ENCODE measurements at regions not wholly inside any gene's neighbourhood (a gene's known extent, or its start where the extent isn't known, plus 50 kb on each side); places are given as distances from the start of the nearest gene placed in this dataset.

- TF ChIP-seq GATA3 (IDR thresholded peaks at IDR 0.05; ENCODE audit: low read depth, low read length) (no peak), GATA2 (IDR thresholded peaks at IDR 0.05; ENCODE audit: low read depth, low read length) (no peak)
Observed at GRCh38 chr3:6222069-6222468, 638.8 kb upstream of the GRM7 start.

- TF ChIP-seq GATA2 (IDR thresholded peaks at IDR 0.05; ENCODE audit: low read depth, low read length) = no peak
- TF ChIP-seq GATA3 (IDR thresholded peaks at IDR 0.05; ENCODE audit: low read depth, low read length) = no peak
Observed at GRCh38 chr3:6223572-6223971, 637.3 kb upstream of the GRM7 start.

GRCh38 chr3:6228958-6229683 is 631.8 kb upstream of the GRM7 start:
- TF ChIP-seq GATA2 (IDR thresholded peaks at IDR 0.05; ENCODE audit: low read depth, low read length) = no peak
- TF ChIP-seq GATA3 (IDR thresholded peaks at IDR 0.05; ENCODE audit: low read depth, low read length) = no peak

- TF ChIP-seq GATA3 (IDR thresholded peaks at IDR 0.05; ENCODE audit: low read depth, low read length) (no peak), GATA2 (IDR thresholded peaks at IDR 0.05; ENCODE audit: low read depth, low read length) (no peak)
Observed at GRCh38 chr3:6229778-6230410, 631.0 kb upstream of the GRM7 start.

- TF ChIP-seq GATA2 (IDR thresholded peaks at IDR 0.05; ENCODE audit: low read depth, low read length) (no peak), GATA3 (IDR thresholded peaks at IDR 0.05; ENCODE audit: low read depth, low read length) (no peak)
Observed at GRCh38 chr3:6242104-6242503, 618.8 kb upstream of the GRM7 start.

GRCh38 chr3:6248528-6248927 is 612.4 kb upstream of the GRM7 start:
- TF ChIP-seq GATA2 (IDR thresholded peaks at IDR 0.05; ENCODE audit: low read depth, low read length) = no peak
- TF ChIP-seq GATA3 (IDR thresholded peaks at IDR 0.05; ENCODE audit: low read depth, low read length) = no peak

GRCh38 chr3:6249679-6250078 is 611.2 kb upstream of the GRM7 start:
- TF ChIP-seq GATA2 (IDR thresholded peaks at IDR 0.05; ENCODE audit: low read depth, low read length) (no peak), GATA3 (IDR thresholded peaks at IDR 0.05; ENCODE audit: low read depth, low read length) (no peak)

- TF ChIP-seq GATA2 (IDR thresholded peaks at IDR 0.05; ENCODE audit: low read depth, low read length) (no peak), GATA3 (IDR thresholded peaks at IDR 0.05; ENCODE audit: low read depth, low read length) (no peak)
Observed at GRCh38 chr3:6250167-6250566, 610.7 kb upstream of the GRM7 start.

GRCh38 chr3:6251612-6252400 is 609.1 kb upstream of the GRM7 start:
- TF ChIP-seq GATA2 (IDR thresholded peaks at IDR 0.05; ENCODE audit: low read depth, low read length) (no peak), GATA3 (IDR thresholded peaks at IDR 0.05; ENCODE audit: low read depth, low read length) (no peak)

GRCh38 chr3:6254490-6254889 is 606.4 kb upstream of the GRM7 start:
- TF ChIP-seq GATA3 (IDR thresholded peaks at IDR 0.05; ENCODE audit: low read depth, low read length) (no peak), GATA2 (IDR thresholded peaks at IDR 0.05; ENCODE audit: low read depth, low read length) (no peak)

GRCh38 chr3:6255229-6255628 is 605.7 kb upstream of the GRM7 start:
- no peak for TF ChIP-seq GATA3 (IDR thresholded peaks at IDR 0.05; ENCODE audit: low read depth, low read length)
- no peak for TF ChIP-seq GATA2 (IDR thresholded peaks at IDR 0.05; ENCODE audit: low read depth, low read length)

GRCh38 chr3:6260551-6261191 is 600.2 kb upstream of the GRM7 start:
- TF ChIP-seq GATA3 (IDR thresholded peaks at IDR 0.05; ENCODE audit: low read depth, low read length) = no peak
- TF ChIP-seq GATA2 (IDR thresholded peaks at IDR 0.05; ENCODE audit: low read depth, low read length) = no peak

- TF ChIP-seq GATA2 (IDR thresholded peaks at IDR 0.05; ENCODE audit: low read depth, low read length) = no peak
- TF ChIP-seq GATA3 (IDR thresholded peaks at IDR 0.05; ENCODE audit: low read depth, low read length) = no peak
Observed at GRCh38 chr3:6262010-6262409, 598.9 kb upstream of the GRM7 start.

- TF ChIP-seq GATA3 (IDR thresholded peaks at IDR 0.05; ENCODE audit: low read depth, low read length) (no peak), GATA2 (IDR thresholded peaks at IDR 0.05; ENCODE audit: low read depth, low read length) (no peak)
Observed at GRCh38 chr3:6264036-6264435, 596.9 kb upstream of the GRM7 start.
